ENCODE measurements at regions not wholly inside any gene's neighbourhood (a gene's known extent, or its start where the extent isn't known, plus 50 kb on each side); places are given as distances from the start of the nearest gene placed in this dataset.

DNA sequence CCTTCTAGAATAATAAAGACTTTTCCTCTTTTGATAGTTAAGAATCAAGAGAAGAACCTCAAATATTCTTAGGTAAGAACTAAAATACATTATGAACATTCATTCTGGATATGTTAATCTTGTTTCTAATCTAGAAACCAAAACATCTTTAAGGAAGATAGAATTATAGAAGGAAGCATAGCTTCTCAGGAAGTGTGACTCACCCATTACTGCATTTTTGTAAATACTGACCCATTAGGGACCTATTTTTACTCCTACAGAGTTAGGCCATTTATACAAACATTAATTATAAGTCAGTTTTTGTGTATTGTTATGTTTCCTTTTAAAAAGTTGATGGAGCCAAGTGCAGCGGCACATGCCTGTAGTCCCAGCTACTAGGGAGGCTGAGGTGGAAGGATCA, 147.1 kb downstream of the NUFIP1 start:
- H3K4me3 ChIP-seq = no peak overlapping the region
- no peaks in the 10 kb centered on the region for H3K9me3 ChIP-seq
- no peaks in the 10 kb centered on the region for H3K27me3 ChIP-seq
- WGBS, 2 donors = 86 to 94% methylated on average over 1 of the region's 1 CpG
- no peaks in the 10 kb centered on the region for H3K4me1 ChIP-seq
- no peak for DNase-seq
- intact Hi-C loops (cut with DNase I; ENCODE audit: low total_unique reads) = no loop called here
- no peak for TF ChIP-seq POLR2A (IDR thresholded peaks at IDR 0.05)
- TF ChIP-seq, protein P1, sequence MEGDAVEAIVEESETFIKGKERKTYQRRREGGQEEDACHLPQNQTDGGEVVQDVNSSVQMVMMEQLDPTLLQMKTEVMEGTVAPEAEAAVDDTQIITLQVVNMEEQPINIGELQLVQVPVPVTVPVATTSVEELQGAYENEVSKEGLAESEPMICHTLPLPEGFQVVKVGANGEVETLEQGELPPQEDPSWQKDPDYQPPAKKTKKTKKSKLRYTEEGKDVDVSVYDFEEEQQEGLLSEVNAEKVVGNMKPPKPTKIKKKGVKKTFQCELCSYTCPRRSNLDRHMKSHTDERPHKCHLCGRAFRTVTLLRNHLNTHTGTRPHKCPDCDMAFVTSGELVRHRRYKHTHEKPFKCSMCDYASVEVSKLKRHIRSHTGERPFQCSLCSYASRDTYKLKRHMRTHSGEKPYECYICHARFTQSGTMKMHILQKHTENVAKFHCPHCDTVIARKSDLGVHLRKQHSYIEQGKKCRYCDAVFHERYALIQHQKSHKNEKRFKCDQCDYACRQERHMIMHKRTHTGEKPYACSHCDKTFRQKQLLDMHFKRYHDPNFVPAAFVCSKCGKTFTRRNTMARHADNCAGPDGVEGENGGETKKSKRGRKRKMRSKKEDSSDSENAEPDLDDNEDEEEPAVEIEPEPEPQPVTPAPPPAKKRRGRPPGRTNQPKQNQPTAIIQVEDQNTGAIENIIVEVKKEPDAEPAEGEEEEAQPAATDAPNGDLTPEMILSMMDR (IDR thresholded peaks at IDR 0.05) = no peak
- no peak overlapping the region for H3K27ac ChIP-seq
- no peaks in the 10 kb centered on the region for H3K36me3 ChIP-seq (ENCODE audit: low read depth, missing control alignments)

DNA sequence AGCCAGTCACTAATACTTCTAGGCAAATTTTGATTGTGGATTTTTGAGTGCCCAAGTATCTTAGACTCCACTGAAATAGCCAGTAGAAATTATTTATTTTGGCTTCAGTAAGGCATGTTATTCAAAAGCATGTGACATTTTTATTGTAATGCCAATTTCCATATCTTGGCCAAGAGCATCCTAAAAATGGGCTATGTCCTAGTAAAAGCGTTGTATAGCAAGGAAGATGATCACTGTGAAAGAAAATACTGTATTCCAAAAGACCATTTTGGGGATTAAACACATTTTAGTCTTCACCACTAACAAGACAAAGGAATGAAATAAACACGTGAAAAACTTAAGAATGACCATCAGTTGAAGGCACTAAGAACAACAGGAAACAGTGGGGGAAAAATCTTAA, 149.1 kb downstream of the NUFIP1 start:
- Histone ChIP-seq H3K36me3 (ENCODE audit: low read depth, missing control alignments) (no peaks in the 10 kb centered on the region), H3K9me3 (no peaks in the 10 kb centered on the region), H3K27me3 (no peaks in the 10 kb centered on the region), H3K4me1 (no peaks in the 10 kb centered on the region), H3K4me3 (no peak overlapping the region), H3K27ac (peak overlapping the region in 1 of 2 donors; percentile 24)
- no peak for TF ChIP-seq POLR2A (IDR thresholded peaks at IDR 0.05)
- TF ChIP-seq, protein P1 (IDR thresholded peaks at IDR 0.05) = no peak
- 32 to 53% methylated on average over 2 of the region's 2 CpGs for WGBS, 2 donors
- DNase-seq = no peak
- intact Hi-C loops (cut with DNase I; ENCODE audit: low total_unique reads) = no loop called here

DNA sequence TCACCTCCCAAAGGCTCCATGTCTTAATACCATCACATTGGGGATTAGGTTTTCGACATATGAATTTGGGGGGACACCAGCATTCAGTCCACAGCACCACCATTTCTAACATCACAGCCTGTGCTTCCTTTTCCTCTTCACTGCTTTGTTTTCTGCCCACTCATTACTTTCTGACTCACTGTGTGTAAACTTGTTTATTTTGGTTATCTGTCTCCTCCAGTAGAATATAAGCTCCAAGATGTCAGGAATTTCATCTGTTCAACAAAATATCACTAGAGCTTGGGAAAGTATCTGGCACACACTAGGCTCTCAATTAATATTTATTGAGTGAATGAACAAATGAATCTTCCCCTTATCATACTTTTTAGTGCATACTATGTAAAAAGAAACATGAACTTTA, 152.0 kb downstream of the NUFIP1 start:
- DNase-seq = no peak
- no peak for TF ChIP-seq POLR2A (IDR thresholded peaks at IDR 0.05)
- TF ChIP-seq, protein P1 (IDR thresholded peaks at IDR 0.05) = no peak
- 76 to 97% methylated on average over 1 of the region's 1 CpG for WGBS, 2 donors
- H3K27ac ChIP-seq = no peak overlapping the region
- intact Hi-C loops (cut with DNase I; ENCODE audit: low total_unique reads) = no loop called here
- no peak overlapping the region for H3K4me3 ChIP-seq
- peaks cover 9% of the 10 kb centered on the region for H3K4me1 ChIP-seq
- H3K27me3 ChIP-seq = no peaks in the 10 kb centered on the region
- H3K36me3 ChIP-seq (ENCODE audit: low read depth, missing control alignments) = no peaks in the 10 kb centered on the region
- no peaks in the 10 kb centered on the region for H3K9me3 ChIP-seq

DNA sequence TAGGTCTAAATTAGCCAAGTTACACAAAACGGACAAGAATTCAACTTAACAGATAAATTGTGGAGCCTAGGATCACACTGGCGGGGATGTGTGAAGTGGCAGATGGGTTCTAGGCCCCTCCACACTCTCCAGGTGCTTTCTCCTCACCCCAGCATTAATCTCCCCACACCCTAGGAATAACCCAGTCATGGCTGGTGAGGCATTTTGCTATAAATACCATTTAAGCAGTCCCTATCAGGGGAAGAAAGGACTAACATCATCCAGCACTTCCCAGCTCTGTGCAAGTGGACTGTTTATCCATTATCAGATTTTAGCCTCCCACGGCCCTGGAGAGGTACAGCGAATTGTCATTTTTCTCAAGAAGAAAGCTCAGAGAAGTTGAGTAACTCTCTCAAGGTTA, 154.9 kb downstream of the NUFIP1 start:
- WGBS, 2 donors = 66 to 81% methylated on average over 4 of the region's 4 CpGs
- TF ChIP-seq, protein P1 (IDR thresholded peaks at IDR 0.05) = no peak
- H3K27me3 ChIP-seq = no peaks in the 10 kb centered on the region
- peaks cover 9% of the 10 kb centered on the region for H3K4me1 ChIP-seq
- DNase-seq = no peak
- intact Hi-C loops (cut with DNase I; ENCODE audit: low total_unique reads) = no loop called here
- no peaks in the 10 kb centered on the region for H3K36me3 ChIP-seq (ENCODE audit: low read depth, missing control alignments)
- no peak overlapping the region for H3K27ac ChIP-seq
- no peak overlapping the region for H3K4me3 ChIP-seq
- no peaks in the 10 kb centered on the region for H3K9me3 ChIP-seq

DNA sequence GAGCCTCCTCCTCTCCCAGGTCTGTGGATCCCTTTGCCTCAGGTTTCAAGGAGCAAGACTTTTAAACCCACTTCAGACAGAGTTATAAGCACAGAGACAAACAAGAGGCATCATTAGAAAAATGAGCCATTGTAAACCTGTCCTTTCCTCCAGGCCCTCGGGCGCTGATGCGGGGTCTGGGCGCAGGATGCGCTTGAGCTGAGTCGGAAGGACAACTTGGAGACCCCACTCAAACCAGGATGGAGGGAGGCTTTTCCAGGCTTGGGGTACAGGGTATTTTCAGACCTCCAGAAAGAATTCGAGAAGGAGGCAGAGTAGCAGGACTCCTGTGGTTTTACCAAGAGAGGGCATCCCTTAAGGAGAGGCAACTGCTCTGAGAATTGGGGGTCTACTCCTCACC, 155.6 kb downstream of the NUFIP1 start:
- Histone ChIP-seq H3K4me3 (no peak overlapping the region), H3K36me3 (ENCODE audit: low read depth, missing control alignments) (no peaks in the 10 kb centered on the region), H3K27me3 (no peaks in the 10 kb centered on the region), H3K4me1 (peaks cover 9% of the 10 kb centered on the region), H3K9me3 (no peaks in the 10 kb centered on the region), H3K27ac (no peak overlapping the region)
- TF ChIP-seq, protein P1 (IDR thresholded peaks at IDR 0.05) = no peak
- no peak for TF ChIP-seq POLR2A (IDR thresholded peaks at IDR 0.05)
- 76 to 83% methylated on average over 7 of the region's 7 CpGs for WGBS, 2 donors
- DNase-seq = no peak
- intact Hi-C loops (cut with DNase I; ENCODE audit: low total_unique reads) = no loop called here

Measured in testis (tissue), 2 donors.